Cardiac fibroblast (primary cell): ENCODE measurements at regions not wholly inside any gene's neighbourhood (a gene's known extent, or its start where the extent isn't known, plus 50 kb on each side); places are given as distances from the start of the nearest gene placed in this dataset.
A peak's percentile ranks its signal among the peaks of the same experiment; 100 is the strongest.

Source experiments
- DNase-seq, 2 donors: peaks; one replicate each; pipeline versions ENCODE4 v3.0.0 to v3.0.0-alpha.2; 2010; ENCODE audit warnings: low read depth in 2 of 2
- H3K4me3 ChIP-seq, 2 donors: replicated peaks in 1 of 2; 1 replicate in 1 of 2; 2 replicates in 1 of 2; pipeline ENCODE4 v1.5.1; 2011; ENCODE audit warnings: low read depth in 2 of 2, low read length in 2 of 2, mild to moderate bottlenecking in 2 of 2, moderate library complexity in 1 of 2
- TF ChIP-seq, protein P1 (sequence below): IDR thresholded peaks from one replicate; pipeline ENCODE4 v1.5.1; 2011; ENCODE audit warnings: low read depth, mild to moderate bottlenecking, low read length, inconsistent platforms

DNA sequence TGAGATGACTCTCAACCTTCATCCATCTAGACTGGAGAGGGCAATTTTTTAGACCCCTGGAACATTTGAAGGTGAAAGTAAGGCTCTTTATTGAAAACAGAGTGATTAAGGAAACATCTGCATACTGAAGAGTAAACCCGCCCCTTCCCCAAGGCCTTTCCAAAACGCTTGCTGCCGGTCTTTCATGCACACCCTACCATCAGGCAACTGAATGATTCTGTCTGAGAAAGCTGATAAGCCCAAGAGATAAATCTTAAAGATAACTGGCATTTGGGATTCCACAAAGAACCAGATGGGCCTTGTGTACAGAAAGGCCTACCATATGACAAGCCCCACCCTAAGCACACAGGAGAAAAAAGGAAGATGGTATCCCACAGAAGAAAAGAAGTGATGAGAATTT, 54.4 kb upstream of the PIK3R1 start:
- no peak for DNase-seq
- no peak overlapping the region for H3K4me3 ChIP-seq
- TF ChIP-seq, protein P1, sequence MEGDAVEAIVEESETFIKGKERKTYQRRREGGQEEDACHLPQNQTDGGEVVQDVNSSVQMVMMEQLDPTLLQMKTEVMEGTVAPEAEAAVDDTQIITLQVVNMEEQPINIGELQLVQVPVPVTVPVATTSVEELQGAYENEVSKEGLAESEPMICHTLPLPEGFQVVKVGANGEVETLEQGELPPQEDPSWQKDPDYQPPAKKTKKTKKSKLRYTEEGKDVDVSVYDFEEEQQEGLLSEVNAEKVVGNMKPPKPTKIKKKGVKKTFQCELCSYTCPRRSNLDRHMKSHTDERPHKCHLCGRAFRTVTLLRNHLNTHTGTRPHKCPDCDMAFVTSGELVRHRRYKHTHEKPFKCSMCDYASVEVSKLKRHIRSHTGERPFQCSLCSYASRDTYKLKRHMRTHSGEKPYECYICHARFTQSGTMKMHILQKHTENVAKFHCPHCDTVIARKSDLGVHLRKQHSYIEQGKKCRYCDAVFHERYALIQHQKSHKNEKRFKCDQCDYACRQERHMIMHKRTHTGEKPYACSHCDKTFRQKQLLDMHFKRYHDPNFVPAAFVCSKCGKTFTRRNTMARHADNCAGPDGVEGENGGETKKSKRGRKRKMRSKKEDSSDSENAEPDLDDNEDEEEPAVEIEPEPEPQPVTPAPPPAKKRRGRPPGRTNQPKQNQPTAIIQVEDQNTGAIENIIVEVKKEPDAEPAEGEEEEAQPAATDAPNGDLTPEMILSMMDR = no peak

DNA sequence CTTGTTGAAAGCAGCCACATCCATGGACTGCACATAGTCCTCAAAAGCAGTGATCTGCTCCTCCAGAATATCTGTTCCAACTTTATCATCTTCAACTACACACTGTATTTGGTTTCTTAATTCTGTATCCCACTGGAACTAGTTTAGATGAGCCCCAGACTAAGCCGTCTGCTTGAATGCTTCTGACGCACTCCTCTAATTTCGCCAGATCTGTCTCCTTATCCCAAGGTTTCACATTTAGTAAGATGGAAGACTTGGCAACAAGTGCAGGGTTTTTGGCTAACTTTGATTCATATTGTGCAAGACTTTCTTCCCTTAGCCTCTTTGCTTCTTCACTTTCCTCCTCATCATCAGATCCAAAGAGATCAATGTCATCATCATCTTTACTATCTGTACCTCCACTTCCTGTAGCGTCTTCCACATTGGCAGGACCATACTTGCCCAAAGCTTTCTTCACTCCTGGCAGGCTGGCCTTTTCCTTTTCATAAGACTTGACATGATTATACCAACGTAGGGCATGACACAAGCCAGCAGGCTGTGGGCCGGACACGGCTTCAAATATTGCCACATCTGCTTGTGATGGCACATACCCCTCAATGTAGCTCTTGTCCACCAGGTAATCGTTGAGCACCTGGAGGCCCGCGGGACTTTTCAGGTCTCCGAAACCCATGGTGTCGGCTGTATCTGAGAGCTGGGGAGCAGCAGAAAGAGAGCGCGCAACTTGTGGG, 56.2 kb upstream of the PIK3R1 start:
- peak in 1 of 2 donors; percentile 74 for DNase-seq
- H3K4me3 ChIP-seq = no peak overlapping the region
- TF ChIP-seq, protein P1 = no peak

DNA sequence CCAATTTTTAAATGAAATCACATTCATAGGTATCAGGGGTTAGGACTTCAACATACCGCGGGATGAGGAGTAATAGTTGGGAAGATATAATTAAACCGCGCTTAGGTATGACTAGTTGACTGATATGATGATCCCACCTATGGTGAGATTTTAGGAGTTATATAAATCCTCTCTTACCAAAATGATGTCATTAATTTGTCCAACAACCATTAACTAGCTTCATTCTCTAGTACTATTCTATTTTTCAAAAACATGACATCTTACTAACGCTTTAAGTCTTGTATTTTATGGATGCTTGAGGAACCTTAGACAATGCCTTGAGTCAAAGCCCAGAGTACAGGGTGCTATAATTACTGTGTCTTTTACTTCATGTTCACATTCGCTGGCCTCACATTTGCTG, 59.6 kb upstream of the PIK3R1 start:
- TF ChIP-seq, protein P1 = no peak
- DNase-seq = no peak
- H3K4me3 ChIP-seq = no peak overlapping the region

DNA sequence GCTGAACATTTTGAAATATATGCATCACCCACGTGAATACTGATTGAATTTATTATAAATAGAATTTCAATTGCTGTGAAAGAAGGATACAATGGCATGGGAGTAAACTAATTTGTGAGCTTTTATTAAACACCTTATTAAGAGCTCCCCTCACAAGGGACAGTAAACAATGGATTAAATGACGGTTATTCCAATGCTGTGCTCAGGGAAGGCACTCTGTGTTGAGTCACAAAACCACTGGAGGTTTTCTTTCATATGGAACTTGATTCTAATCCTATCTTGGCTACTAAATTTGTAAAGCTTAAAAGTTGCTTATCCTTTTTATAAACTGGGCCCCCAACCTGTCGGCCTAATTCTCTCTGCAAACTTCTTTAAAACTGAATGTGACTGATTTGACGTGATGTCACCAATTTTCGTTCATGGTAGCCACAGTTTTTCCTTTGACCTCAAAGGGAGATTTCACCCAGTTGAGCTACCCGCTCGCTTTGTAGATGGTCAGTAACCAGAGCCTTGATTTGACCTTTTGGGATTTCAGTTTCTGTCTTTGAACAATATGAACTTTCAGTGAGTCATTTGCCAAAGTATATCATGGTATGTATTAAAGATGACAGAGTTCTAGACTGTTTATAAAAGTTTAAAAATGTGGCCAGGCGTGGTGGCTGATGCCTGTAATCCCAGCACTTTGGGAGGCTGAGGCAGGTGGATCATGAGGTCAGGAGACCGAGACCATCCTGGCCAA, 61.3 kb upstream of the PIK3R1 start:
- TF ChIP-seq, protein P1 = no peak
- no peak for DNase-seq

DNA sequence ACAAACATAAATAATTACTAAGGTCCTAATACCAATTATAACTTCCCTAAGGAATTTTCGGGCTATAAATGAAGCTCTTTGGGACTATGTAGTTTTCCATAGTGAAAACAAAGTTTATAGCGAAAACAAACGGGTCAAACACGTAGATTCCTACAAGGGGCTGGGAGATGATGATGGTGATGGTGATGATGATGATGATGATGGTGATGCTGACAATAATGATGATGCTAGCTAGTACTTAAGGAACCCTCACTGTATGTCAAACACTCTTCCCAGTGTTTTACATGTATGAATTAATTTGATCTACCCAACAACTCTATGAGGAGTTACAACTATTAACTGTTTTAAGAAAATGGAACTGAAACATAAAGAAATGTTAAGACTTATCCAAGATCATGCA, 63.7 kb upstream of the PIK3R1 start:
- no peak overlapping the region for H3K4me3 ChIP-seq
- TF ChIP-seq, protein P1 = no peak
- DNase-seq = no peak

More for the DNA sequence above, 61.3 kb upstream of the PIK3R1 start:
- H3K4me3 ChIP-seq = no peak overlapping the region

DNA sequence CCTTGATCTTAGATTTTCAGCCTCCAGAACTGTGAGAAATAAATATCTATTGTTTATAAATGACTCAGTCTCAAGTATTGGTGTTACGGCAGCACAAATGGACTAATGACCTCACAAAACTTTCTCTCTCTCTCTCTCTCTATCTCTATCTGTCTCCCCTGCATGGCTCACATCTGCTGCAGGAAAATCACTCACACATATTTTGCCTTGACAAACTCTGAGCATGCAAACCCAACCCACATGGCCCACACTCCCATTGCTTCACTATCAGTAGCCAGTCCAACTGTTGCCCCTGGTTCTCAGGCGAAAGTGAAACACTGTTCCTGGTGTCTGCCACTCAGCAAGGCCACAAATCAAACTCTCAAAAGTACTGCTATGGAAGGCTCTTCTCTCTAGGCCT, 66.4 kb upstream of the PIK3R1 start:
- no peak overlapping the region for H3K4me3 ChIP-seq
- DNase-seq = peak; percentile 48 to 50
- TF ChIP-seq, protein P1 = no peak
